Kidney (tissue), 13 donors: ENCODE measurements at regions not wholly inside any gene's neighbourhood (a gene's known extent, or its start where the extent isn't known, plus 50 kb on each side); places are given as distances from the start of the nearest gene placed in this dataset.

ENCODE experiments used
- DNase-seq, 5 donors: peaks; one replicate each; pipeline ENCODE4 v3.0.0-alpha.2; 2013 to 2020
- FAIRE-seq: peaks from 2 replicates; lab custom pipeline; 2012; peaks lifted over from hg19 to GRCh38; lab: Jason Lieb, UNC
- H3K27ac ChIP-seq, 2 donors: one replicate each; pipeline ENCODE4 v1.7.0; 2013; ENCODE audit warnings: low read depth in 2 of 2, low read length in 2 of 2, inconsistent platforms in 1 of 2
- H3K27me3 ChIP-seq: one replicate; pipeline ENCODE4 v1.7.1; 2013; ENCODE audit warnings: low read length, inconsistent platforms; ENCODE audit not compliant: control insufficient read depth, insufficient read depth
- H3K36me3 ChIP-seq, 3 donors: one replicate each; pipeline versions ENCODE4 v1.7.0 to v1.7.1; 2013; ENCODE audit warnings: low read length in 3 of 3, control low read depth in 1 of 3, inconsistent platforms in 1 of 3; ENCODE audit not compliant: insufficient read depth in 3 of 3, control insufficient read depth in 2 of 3
- H3K4me1 ChIP-seq, 3 donors: one replicate each; pipeline versions ENCODE4 v1.7.0 to v1.7.1; 2013; ENCODE audit warnings: low read length in 3 of 3, inconsistent platforms in 1 of 3, low read depth in 1 of 3; ENCODE audit not compliant: control insufficient read depth in 2 of 3, insufficient read depth in 2 of 3
- H3K4me3 ChIP-seq, 3 donors: one replicate each; pipeline versions ENCODE4 v1.7.0 to v1.8.1; 2013; ENCODE audit warnings: low read length in 3 of 3, control low read depth in 1 of 3, inconsistent platforms in 1 of 3
- H3K9ac ChIP-seq, 3 donors: one replicate each; pipeline versions ENCODE4 v1.7.0 to v1.7.1; 2013; ENCODE audit warnings: low read length in 3 of 3, control low read depth in 1 of 3, inconsistent platforms in 1 of 3
- H3K9me3 ChIP-seq, 3 donors: one replicate each; pipeline versions ENCODE4 v1.7.0 to v1.7.1; 2013; ENCODE audit warnings: low read length in 3 of 3, control low read depth in 1 of 3, inconsistent platforms in 1 of 3; ENCODE audit not compliant: control insufficient read depth in 2 of 3, insufficient read depth in 1 of 3
- intact Hi-C: fragments of 100-400 bp; cut with DNase I; formaldehyde crosslinking; loops from one replicate; pipeline ENCODE4 v1.11.1; 2022
- TF ChIP-seq, protein P1 (sequence below): IDR thresholded peaks from 3 replicates; pipeline ENCODE4 v1.5.1; 2012; ENCODE audit warnings: mild to moderate bottlenecking, moderate library complexity, borderline replicate concordance; ENCODE audit not compliant: insufficient read depth; ENCODE audit errors: extremely low read depth
- donor health status: control.
- donor health status: control.
- donor health status: control.
- donor health status: control.
- donor health status: control.
- donor health status: DM: yes; HTN: yes; CAD: no.
- donor health status: Normal renal cell carcinoma (clear cell type).

DNA sequence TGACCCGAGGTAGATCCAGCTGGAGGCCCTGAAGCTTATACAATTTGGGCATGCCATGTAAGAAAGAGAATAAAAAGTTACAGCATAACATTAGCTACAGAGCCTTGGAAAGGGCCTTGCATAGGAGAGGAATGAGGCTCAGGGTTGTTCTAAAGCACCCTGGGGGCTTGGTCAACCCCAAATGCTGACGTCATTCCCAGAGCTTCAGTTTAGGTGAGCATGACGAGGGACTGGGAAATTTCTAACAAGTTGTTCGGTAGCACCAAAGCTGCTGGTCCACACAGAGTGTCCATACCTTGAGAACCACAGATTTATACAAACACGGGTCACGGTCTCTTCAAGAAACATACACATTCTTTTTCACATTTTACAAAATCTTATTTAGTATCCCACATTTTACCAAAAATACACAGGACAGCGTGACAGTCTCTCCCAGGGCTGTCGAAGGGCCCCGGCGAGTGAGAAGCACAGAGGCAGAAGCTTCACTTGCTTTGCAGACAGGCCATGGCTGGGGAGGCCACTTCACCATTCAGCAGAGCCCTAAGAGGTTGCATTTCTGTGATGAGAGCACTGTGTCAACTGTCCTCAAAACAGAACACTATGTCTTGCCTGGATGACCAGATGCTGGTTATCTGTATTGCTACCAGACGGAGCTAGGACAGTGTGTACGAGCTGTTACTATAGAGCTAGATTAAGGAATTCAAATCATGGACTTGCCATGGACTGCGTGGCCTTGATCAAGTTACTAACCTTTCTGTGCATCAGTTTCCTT lies 68.2 kb upstream of the ARRDC4 start:
- no peaks in the 10 kb centered on the region for H3K9me3 ChIP-seq
- no peaks in the 10 kb centered on the region for H3K36me3 ChIP-seq
- H3K4me3 ChIP-seq, result no peak overlapping the region
- TF ChIP-seq, protein P1, sequence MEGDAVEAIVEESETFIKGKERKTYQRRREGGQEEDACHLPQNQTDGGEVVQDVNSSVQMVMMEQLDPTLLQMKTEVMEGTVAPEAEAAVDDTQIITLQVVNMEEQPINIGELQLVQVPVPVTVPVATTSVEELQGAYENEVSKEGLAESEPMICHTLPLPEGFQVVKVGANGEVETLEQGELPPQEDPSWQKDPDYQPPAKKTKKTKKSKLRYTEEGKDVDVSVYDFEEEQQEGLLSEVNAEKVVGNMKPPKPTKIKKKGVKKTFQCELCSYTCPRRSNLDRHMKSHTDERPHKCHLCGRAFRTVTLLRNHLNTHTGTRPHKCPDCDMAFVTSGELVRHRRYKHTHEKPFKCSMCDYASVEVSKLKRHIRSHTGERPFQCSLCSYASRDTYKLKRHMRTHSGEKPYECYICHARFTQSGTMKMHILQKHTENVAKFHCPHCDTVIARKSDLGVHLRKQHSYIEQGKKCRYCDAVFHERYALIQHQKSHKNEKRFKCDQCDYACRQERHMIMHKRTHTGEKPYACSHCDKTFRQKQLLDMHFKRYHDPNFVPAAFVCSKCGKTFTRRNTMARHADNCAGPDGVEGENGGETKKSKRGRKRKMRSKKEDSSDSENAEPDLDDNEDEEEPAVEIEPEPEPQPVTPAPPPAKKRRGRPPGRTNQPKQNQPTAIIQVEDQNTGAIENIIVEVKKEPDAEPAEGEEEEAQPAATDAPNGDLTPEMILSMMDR, result no peak
- no peak for DNase-seq
- no peak for FAIRE-seq
- intact Hi-C loops, result no loop called here
- H3K4me1 ChIP-seq, result no peaks in the 10 kb centered on the region
- no peaks in the 10 kb centered on the region for H3K27me3 ChIP-seq
- H3K9ac ChIP-seq, result no peak overlapping the region
- H3K27ac ChIP-seq, result no peak overlapping the region

DNA sequence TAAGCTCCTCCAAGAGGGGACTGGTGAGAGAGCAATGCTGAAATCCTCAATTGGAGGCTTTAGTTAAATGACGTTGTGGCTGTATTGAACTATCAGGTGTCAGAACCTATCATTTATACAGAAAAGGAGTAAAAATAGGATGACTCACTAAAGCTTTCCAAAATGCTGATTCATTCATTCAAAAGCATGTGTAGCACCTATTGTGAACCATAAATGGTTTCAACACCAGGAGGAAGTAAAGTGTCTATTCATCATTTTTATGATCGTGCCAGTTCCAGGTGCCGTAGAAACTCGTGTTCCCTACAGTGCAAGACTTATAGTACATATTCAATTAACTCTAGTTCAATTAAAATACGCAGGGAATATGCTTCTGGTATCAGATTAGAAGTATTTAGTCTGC lies 66.5 kb upstream of the ARRDC4 start:
- Histone ChIP-seq H3K27me3 (no peaks in the 10 kb centered on the region), H3K9me3 (no peaks in the 10 kb centered on the region), H3K4me3 (no peak overlapping the region), H3K27ac (no peak overlapping the region), H3K36me3 (no peaks in the 10 kb centered on the region), H3K4me1 (no peaks in the 10 kb centered on the region), H3K9ac (no peak overlapping the region)
- FAIRE-seq (no peak), DNase-seq (no peak)
- intact Hi-C loops, result no loop called here
- TF ChIP-seq, protein P1, result no peak

DNA sequence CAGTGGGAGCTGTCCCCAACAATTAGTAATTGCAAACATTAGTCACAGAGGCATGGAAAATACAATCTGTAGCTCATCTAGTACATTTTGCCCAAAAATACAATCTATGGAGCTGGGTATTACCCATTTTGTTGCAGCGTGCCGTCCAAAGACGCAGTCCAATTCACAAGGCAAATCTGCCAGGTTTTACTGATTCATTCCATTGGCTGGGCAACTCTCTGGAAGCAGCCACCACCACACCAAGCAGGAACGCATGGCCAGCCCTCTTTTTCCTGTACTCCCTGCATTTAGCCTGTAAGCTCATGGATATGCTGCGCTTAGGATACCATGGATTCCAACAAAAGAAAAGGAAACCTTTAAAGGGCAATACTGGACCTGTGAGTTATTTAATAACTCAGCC lies 60.5 kb upstream of the ARRDC4 start:
- Histone ChIP-seq H3K27me3 (no peaks in the 10 kb centered on the region), H3K9ac (no peak overlapping the region), H3K9me3 (no peaks in the 10 kb centered on the region), H3K4me1 (no peaks in the 10 kb centered on the region), H3K4me3 (no peak overlapping the region), H3K36me3 (no peaks in the 10 kb centered on the region), H3K27ac (no peak overlapping the region)
- TF ChIP-seq, protein P1, result no peak
- intact Hi-C loops, result loop anchor here (10.0 kb wide), 1 partner anchor 405 kb away; no protein-coding TSS in a partner anchor
- DNase-seq, result no peak
- no peak for FAIRE-seq
